GM23248 (cell line): ENCODE measurements at regions not wholly inside any gene's neighbourhood (a gene's known extent, or its start where the extent isn't known, plus 50 kb on each side); places are given as distances from the start of the nearest gene placed in this dataset.

ENCODE experiments used
- EZH2 ChIP-seq: fragments of 200-600 bp; sonication (generic); IDR thresholded peaks from 2 replicates; pipeline ENCODE4 v1.6.1; 2018; ENCODE audit warnings: antibody characterized with exemption, mild to moderate bottlenecking; ENCODE audit not compliant: insufficient read depth, poor library complexity, severe bottlenecking
- EZH2phosphoT487 ChIP-seq: fragments of 200-600 bp; sonication (generic); IDR thresholded peaks from 2 replicates; pipeline ENCODE4 v1.6.1; 2018; ENCODE audit warnings: antibody characterized with exemption, moderate library complexity, mild to moderate bottlenecking, low read depth; ENCODE audit not compliant: insufficient read depth

DNA sequence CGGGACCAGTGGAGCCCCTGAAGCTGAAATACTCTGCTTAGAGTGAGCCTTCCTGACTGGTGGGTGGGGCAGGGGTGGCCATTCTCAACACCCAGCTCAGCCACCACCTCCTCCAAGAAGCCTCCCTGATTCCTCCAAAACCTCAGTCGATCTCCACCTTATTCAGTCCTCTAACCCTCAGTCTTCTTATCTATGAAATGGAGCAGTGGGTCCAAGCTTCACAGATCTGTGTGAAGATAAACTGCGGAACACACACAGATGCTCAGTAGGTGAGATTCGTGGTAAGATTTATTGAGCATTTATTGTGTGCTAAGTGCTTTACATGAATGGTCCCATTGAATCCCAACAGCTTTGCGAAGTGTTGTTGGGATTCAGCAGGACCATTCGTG, 93.1 kb upstream of the RUNX3 start:
- no peak for TF ChIP-seq EZH2phosphoT487
- no peak for TF ChIP-seq EZH2
